ENCODE measurements at regions not wholly inside any gene's neighbourhood (a gene's known extent, or its start where the extent isn't known, plus 50 kb on each side); places are given as distances from the start of the nearest gene placed in this dataset.

- Histone ChIP-seq H3K27ac (ENCODE audit: extremely low read depth, low read depth, low read length) (no peak overlapping the region), H3K4me1 (ENCODE audit: control insufficient read depth, insufficient read depth, low read length) (no peaks in the 10 kb centered on the region), H3K4me3 (ENCODE audit: low read depth, low read length) (no peak overlapping the region), H3K9me3 (ENCODE audit: control insufficient read depth, insufficient read depth, low read depth, low read length) (no peaks in the 10 kb centered on the region), H3K36me3 (ENCODE audit: control insufficient read depth in 2 of 2, insufficient read depth in 1 of 2, low read length in 2 of 2) (no peaks in the 10 kb centered on the region)
- ChIA-PET CTCF (no interaction called here), POLR2A (no interaction called here)
- TF ChIP-seq ZNF670 (tag by site-specific recombination; IDR thresholded peaks at IDR 0.05; ENCODE audit: low read depth) (no peak), ZNF292 (tag by site-specific recombination; IDR thresholded peaks at IDR 0.05; ENCODE audit: borderline replicate concordance, low read depth) (no peak), GLI2 (tag by site-specific recombination; IDR thresholded peaks at IDR 0.05; ENCODE audit: borderline replicate concordance, low read depth) (no peak), ZNF391 (tag by site-specific recombination; IDR thresholded peaks at IDR 0.05; ENCODE audit: borderline replicate concordance, low read depth) (no peak), KLF9 (tag by site-specific recombination; IDR thresholded peaks at IDR 0.05; ENCODE audit: low read depth) (no peak), ZNF140 (tag by site-specific recombination; IDR thresholded peaks at IDR 0.05) (no peak), ZFP3 (tag by site-specific recombination; IDR thresholded peaks at IDR 0.05; ENCODE audit: low read depth) (no peak), ZNF155 (tag by site-specific recombination; IDR thresholded peaks at IDR 0.05) (no peak), ZFP37 (tag by site-specific recombination; IDR thresholded peaks at IDR 0.05) (no peak), YY1 (tag by site-specific recombination; IDR thresholded peaks at IDR 0.05) (no peak)
- TF ChIP-seq, protein P1, sequence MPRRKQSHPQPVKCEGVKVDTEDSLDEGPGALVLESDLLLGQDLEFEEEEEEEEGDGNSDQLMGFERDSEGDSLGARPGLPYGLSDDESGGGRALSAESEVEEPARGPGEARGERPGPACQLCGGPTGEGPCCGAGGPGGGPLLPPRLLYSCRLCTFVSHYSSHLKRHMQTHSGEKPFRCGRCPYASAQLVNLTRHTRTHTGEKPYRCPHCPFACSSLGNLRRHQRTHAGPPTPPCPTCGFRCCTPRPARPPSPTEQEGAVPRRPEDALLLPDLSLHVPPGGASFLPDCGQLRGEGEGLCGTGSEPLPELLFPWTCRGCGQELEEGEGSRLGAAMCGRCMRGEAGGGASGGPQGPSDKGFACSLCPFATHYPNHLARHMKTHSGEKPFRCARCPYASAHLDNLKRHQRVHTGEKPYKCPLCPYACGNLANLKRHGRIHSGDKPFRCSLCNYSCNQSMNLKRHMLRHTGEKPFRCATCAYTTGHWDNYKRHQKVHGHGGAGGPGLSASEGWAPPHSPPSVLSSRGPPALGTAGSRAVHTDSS (tag by site-specific recombination; IDR thresholded peaks at IDR 0.05) = no peak
- TF ChIP-seq, protein P2, sequence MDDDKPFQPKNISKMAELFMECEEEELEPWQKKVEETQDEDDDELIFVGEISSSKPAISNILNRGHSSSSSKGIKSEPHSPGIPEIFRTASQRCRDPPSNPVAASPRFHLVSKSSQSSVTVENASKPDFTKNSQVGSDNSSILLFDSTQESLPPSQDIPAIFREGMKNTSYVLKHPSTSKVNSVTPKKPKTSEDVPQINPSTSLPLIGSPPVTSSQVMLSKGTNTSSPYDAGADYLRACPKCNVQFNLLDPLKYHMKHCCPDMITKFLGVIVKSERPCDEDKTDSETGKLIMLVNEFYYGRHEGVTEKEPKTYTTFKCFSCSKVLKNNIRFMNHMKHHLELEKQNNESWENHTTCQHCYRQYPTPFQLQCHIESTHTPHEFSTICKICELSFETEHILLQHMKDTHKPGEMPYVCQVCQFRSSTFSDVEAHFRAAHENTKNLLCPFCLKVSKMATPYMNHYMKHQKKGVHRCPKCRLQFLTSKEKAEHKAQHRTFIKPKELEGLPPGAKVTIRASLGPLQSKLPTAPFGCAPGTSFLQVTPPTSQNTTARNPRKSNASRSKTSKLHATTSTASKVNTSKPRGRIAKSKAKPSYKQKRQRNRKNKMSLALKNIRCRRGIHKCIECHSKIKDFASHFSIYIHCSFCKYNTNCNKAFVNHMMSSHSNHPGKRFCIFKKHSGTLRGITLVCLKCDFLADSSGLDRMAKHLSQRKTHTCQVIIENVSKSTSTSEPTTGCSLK (tag by site-specific recombination; IDR thresholded peaks at IDR 0.05) = no peak
- TF ChIP-seq, protein P3, sequence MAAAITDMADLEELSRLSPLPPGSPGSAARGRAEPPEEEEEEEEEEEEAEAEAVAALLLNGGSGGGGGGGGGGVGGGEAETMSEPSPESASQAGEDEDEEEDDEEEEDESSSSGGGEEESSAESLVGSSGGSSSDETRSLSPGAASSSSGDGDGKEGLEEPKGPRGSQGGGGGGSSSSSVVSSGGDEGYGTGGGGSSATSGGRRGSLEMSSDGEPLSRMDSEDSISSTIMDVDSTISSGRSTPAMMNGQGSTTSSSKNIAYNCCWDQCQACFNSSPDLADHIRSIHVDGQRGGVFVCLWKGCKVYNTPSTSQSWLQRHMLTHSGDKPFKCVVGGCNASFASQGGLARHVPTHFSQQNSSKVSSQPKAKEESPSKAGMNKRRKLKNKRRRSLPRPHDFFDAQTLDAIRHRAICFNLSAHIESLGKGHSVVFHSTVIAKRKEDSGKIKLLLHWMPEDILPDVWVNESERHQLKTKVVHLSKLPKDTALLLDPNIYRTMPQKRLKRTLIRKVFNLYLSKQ (tag by site-specific recombination; IDR thresholded peaks at IDR 0.05; ENCODE audit: borderline replicate concordance) = no peak
These were observed 363.7 kb downstream of the LIG4 start for GRCh38 chr13:107851670-107852069.

DNA sequence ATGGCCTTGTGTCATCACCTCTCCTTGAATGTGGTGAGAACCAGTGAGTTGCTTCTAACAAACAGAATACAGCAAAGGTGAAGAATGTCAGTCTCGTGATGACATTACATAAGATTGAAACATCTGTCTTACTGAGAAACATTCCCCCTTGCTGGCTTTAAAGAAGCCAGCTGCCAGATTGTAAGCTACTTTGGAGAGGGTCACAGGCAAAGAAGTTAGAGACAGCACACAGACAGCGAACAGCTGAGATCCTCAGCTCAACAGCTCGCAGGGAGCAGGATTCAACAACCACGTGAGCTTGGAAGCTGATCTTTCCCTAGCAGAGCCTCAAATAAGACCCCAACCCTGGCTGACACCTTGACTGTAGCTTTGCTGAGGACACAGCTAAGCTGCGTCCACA is 367.9 kb downstream of the LIG4 start:
- no peaks in the 10 kb centered on the region for H3K9me3 ChIP-seq (ENCODE audit: control insufficient read depth, insufficient read depth, low read depth, low read length)
- ChIA-PET POLR2A (no interaction called here), CTCF (no interaction called here)
- no peak overlapping the region for H3K27ac ChIP-seq (ENCODE audit: extremely low read depth, low read depth, low read length)
- H3K4me1 ChIP-seq (ENCODE audit: control insufficient read depth, insufficient read depth, low read length) = no peaks in the 10 kb centered on the region
- TF ChIP-seq, protein P4, sequence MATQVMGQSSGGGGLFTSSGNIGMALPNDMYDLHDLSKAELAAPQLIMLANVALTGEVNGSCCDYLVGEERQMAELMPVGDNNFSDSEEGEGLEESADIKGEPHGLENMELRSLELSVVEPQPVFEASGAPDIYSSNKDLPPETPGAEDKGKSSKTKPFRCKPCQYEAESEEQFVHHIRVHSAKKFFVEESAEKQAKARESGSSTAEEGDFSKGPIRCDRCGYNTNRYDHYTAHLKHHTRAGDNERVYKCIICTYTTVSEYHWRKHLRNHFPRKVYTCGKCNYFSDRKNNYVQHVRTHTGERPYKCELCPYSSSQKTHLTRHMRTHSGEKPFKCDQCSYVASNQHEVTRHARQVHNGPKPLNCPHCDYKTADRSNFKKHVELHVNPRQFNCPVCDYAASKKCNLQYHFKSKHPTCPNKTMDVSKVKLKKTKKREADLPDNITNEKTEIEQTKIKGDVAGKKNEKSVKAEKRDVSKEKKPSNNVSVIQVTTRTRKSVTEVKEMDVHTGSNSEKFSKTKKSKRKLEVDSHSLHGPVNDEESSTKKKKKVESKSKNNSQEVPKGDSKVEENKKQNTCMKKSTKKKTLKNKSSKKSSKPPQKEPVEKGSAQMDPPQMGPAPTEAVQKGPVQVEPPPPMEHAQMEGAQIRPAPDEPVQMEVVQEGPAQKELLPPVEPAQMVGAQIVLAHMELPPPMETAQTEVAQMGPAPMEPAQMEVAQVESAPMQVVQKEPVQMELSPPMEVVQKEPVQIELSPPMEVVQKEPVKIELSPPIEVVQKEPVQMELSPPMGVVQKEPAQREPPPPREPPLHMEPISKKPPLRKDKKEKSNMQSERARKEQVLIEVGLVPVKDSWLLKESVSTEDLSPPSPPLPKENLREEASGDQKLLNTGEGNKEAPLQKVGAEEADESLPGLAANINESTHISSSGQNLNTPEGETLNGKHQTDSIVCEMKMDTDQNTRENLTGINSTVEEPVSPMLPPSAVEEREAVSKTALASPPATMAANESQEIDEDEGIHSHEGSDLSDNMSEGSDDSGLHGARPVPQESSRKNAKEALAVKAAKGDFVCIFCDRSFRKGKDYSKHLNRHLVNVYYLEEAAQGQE (tag by site-specific recombination; IDR thresholded peaks at IDR 0.05) = no peak
- TF ChIP-seq ZNF549 (tag by site-specific recombination; IDR thresholded peaks at IDR 0.05) = no peak
- TF ChIP-seq PRDM6 (tag by site-specific recombination; IDR thresholded peaks at IDR 0.05) = no peak
- no peak for TF ChIP-seq ZNF37A (tag by site-specific recombination; IDR thresholded peaks at IDR 0.05)
- TF ChIP-seq ZNF776 (tag by site-specific recombination; IDR thresholded peaks at IDR 0.05; ENCODE audit: borderline replicate concordance) = no peak
- no peak for TF ChIP-seq SP7 (tag by site-specific recombination; IDR thresholded peaks at IDR 0.05)
- no peak for TF ChIP-seq RBAK (tag by site-specific recombination; IDR thresholded peaks at IDR 0.05)
- H3K36me3 ChIP-seq (ENCODE audit: control insufficient read depth in 2 of 2, insufficient read depth in 1 of 2, low read length in 2 of 2) = no peaks in the 10 kb centered on the region
- no peak overlapping the region for H3K4me3 ChIP-seq (ENCODE audit: low read depth, low read length)
